K562 (cell line): ENCODE measurements at regions not wholly inside any gene's neighbourhood (a gene's known extent, or its start where the extent isn't known, plus 50 kb on each side); places are given as distances from the start of the nearest gene placed in this dataset.

Experiments used
- ETV1 ChIP-seq: fragments of 450-650 bp; conservative IDR thresholded peaks from 2 replicates; pipeline ENCODE4 v1.6.1; 2016; ENCODE audit warnings: missing genetic modification characterization, control low read depth, low read depth, missing compliant biosample characterization
- GATAD2B ChIP-seq: fragments of 450-650 bp; IDR thresholded peaks from 2 replicates; pipeline ENCODE4 v1.6.1; 2017; ENCODE audit warnings: mild to moderate bottlenecking, borderline replicate concordance
- PCBP1 ChIP-seq: fragments of 200-400 bp; formaldehyde crosslinking; IDR thresholded peaks from 2 replicates; pipeline ENCODE4 v1.6.1; 2018; ENCODE audit warnings: mild to moderate bottlenecking, low read depth, low read length; ENCODE audit not compliant: poor library complexity, severe bottlenecking
- PML ChIP-seq: IDR thresholded peaks from 2 replicates; pipeline ENCODE4 v1.6.1; 2012; ENCODE audit warnings: low read length, inconsistent platforms
- SIX5 ChIP-seq, 2 experiments: IDR thresholded peaks; 2 replicates each; pipeline ENCODE4 v1.6.1; 2011; ENCODE audit warnings: low read length in 2 of 2, borderline replicate concordance in 1 of 2, low read depth in 1 of 2, mild to moderate bottlenecking in 1 of 2, moderate library complexity in 1 of 2; ENCODE audit not compliant: insufficient read depth in 1 of 2
- SP2 ChIP-seq: IDR thresholded peaks from 2 replicates; pipeline ENCODE4 v1.6.1; 2011; ENCODE audit warnings: mild to moderate bottlenecking, low read depth, low read length, moderate library complexity; ENCODE audit not compliant: poor library complexity, severe bottlenecking; ENCODE audit errors: extremely low read depth
- SRSF1 ChIP-seq: fragments of 200-400 bp; formaldehyde crosslinking; IDR thresholded peaks from 2 replicates; pipeline ENCODE4 v1.6.1; 2017; ENCODE audit warnings: mild to moderate bottlenecking, low read depth, low read length, moderate library complexity
- TEAD4 ChIP-seq, 2 experiments: sonication (generic) in 1 of 2; formaldehyde crosslinking in 1 of 2; IDR thresholded peaks; 2 replicates each; pipeline versions ENCODE4 v1.6.1 to v1.8.0; 2012 to 2022; ENCODE audit warnings: borderline replicate concordance in 1 of 2, inconsistent platforms in 1 of 2, low read length in 1 of 2, mild to moderate bottlenecking in 1 of 2, missing genetic modification reagents in 1 of 2
- ZFP1 ChIP-seq: fragments of 450-650 bp; formaldehyde crosslinking; IDR thresholded peaks from 2 replicates; pipeline ENCODE4 v1.4.0; 2020; ENCODE audit warnings: mild to moderate bottlenecking, mixed read lengths
- ZNF384 ChIP-seq: IDR thresholded peaks from 2 replicates; pipeline ENCODE4 v1.6.1; 2012; ENCODE audit warnings: low read depth, low read length, improper control_type of control experiment
- TF ChIP-seq, protein P1 (sequence below): fragments of 450-650 bp; formaldehyde crosslinking; IDR thresholded peaks from 2 replicates; pipeline ENCODE4 v1.4.0; 2020; ENCODE audit warnings: mild to moderate bottlenecking, moderate library complexity
- TF ChIP-seq, protein P2 (sequence below): fragments of 450-650 bp; conservative IDR thresholded peaks from 2 replicates; pipeline ENCODE4 v1.6.1; 2016; ENCODE audit warnings: missing genetic modification characterization, low read depth, mild to moderate bottlenecking, missing compliant biosample characterization, moderate library complexity
- TF ChIP-seq, protein P3 (sequence below): fragments of 450-650 bp; IDR thresholded peaks from 2 replicates; pipeline ENCODE4 v1.6.1; 2018; ENCODE audit warnings: mild to moderate bottlenecking, low read depth; ENCODE audit not compliant: partially characterized antibody
- TF ChIP-seq, protein P4 (sequence below): fragments of 250-450 bp; sonication (Bioruptor Pico); IDR thresholded peaks from 2 replicates; pipeline ENCODE4 v1.5.0; 2020; ENCODE audit warnings: mild to moderate bottlenecking, borderline replicate concordance
- TF ChIP-seq, protein P5 (sequence below): fragments of 250-450 bp; sonication (Bioruptor Pico); IDR thresholded peaks from 2 replicates; pipeline ENCODE4 v1.8.0; 2022; ENCODE audit warnings: inconsistent platforms, mild to moderate bottlenecking, moderate library complexity, borderline replicate concordance
- TF ChIP-seq, protein P6 (sequence below): fragments of 150-350 bp; IDR thresholded peaks from 2 replicates; pipeline ENCODE4 v1.6.1; 2014; ENCODE audit warnings: low read depth, mild to moderate bottlenecking, low read length, borderline replicate concordance

DNA sequence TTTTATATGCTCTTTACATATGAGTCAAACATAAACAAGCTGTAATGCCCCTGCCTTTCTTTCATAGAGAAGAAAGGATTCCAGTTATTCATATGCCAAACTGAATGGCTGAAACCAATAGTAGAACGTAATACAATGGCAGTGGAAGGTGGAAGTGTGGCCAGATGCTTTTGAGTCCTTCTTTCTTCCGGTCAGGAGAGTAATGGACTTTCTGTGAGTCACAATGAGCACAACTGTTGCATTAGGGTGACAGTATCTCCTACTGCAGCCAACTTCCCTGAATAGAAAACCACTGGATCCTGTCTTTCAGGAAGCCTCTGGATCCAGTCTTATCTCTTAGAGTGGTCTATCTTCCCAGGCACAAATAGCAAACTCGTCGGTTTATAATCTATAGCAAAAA, 855.2 kb downstream of the MAT2B start (continued):
- TF ChIP-seq, protein P1, sequence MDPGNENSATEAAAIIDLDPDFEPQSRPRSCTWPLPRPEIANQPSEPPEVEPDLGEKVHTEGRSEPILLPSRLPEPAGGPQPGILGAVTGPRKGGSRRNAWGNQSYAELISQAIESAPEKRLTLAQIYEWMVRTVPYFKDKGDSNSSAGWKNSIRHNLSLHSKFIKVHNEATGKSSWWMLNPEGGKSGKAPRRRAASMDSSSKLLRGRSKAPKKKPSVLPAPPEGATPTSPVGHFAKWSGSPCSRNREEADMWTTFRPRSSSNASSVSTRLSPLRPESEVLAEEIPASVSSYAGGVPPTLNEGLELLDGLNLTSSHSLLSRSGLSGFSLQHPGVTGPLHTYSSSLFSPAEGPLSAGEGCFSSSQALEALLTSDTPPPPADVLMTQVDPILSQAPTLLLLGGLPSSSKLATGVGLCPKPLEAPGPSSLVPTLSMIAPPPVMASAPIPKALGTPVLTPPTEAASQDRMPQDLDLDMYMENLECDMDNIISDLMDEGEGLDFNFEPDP (CRISPR knock-in tag): no peak
- TF ChIP-seq SRSF1 (no peak), ZNF384 (no peak), SP2 (no peak), PML (peak; percentile 54; the same call in 1 of the 2 replicates), ZFP1 (CRISPR knock-in tag) (no peak), PCBP1 (no peak), ETV1 (peak; percentile 93), TEAD4 (IDR thresholded peaks at IDR 0.05; ENCODE audit: low read length) (peak; percentile 64; the same call in 1 of the 2 replicates), TEAD4 (CRISPR knock-in tag; IDR thresholded peaks at IDR 0.05; ENCODE audit: borderline replicate concordance) (no peak), GATAD2B (no peak), SIX5 (IDR thresholded peaks at IDR 0.05; ENCODE audit: borderline replicate concordance in 1 of 2, insufficient read depth in 1 of 2, low read depth in 1 of 2, low read length in 2 of 2) (no peak)
- TF ChIP-seq, protein P2, sequence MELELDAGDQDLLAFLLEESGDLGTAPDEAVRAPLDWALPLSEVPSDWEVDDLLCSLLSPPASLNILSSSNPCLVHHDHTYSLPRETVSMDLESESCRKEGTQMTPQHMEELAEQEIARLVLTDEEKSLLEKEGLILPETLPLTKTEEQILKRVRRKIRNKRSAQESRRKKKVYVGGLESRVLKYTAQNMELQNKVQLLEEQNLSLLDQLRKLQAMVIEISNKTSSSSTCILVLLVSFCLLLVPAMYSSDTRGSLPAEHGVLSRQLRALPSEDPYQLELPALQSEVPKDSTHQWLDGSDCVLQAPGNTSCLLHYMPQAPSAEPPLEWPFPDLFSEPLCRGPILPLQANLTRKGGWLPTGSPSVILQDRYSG (tag): no peak
- TF ChIP-seq, protein P3, sequence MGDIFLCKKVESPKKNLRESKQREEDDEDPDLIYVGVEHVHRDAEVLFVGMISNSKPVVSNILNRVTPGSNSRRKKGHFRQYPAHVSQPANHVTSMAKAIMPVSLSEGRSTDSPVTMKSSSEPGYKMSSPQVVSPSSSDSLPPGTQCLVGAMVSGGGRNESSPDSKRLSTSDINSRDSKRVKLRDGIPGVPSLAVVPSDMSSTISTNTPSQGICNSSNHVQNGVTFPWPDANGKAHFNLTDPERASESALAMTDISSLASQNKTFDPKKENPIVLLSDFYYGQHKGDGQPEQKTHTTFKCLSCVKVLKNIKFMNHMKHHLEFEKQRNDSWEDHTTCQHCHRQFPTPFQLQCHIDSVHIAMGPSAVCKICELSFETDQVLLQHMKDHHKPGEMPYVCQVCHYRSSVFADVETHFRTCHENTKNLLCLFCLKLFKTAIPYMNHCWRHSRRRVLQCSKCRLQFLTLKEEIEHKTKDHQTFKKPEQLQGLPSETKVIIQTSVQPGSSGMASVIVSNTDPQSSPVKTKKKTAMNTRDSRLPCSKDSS: no peak
- TF ChIP-seq, protein P4, sequence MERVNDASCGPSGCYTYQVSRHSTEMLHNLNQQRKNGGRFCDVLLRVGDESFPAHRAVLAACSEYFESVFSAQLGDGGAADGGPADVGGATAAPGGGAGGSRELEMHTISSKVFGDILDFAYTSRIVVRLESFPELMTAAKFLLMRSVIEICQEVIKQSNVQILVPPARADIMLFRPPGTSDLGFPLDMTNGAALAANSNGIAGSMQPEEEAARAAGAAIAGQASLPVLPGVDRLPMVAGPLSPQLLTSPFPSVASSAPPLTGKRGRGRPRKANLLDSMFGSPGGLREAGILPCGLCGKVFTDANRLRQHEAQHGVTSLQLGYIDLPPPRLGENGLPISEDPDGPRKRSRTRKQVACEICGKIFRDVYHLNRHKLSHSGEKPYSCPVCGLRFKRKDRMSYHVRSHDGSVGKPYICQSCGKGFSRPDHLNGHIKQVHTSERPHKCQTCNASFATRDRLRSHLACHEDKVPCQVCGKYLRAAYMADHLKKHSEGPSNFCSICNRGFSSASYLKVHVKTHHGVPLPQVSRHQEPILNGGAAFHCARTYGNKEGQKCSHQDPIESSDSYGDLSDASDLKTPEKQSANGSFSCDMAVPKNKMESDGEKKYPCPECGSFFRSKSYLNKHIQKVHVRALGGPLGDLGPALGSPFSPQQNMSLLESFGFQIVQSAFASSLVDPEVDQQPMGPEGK: no peak
- TF ChIP-seq, protein P5, sequence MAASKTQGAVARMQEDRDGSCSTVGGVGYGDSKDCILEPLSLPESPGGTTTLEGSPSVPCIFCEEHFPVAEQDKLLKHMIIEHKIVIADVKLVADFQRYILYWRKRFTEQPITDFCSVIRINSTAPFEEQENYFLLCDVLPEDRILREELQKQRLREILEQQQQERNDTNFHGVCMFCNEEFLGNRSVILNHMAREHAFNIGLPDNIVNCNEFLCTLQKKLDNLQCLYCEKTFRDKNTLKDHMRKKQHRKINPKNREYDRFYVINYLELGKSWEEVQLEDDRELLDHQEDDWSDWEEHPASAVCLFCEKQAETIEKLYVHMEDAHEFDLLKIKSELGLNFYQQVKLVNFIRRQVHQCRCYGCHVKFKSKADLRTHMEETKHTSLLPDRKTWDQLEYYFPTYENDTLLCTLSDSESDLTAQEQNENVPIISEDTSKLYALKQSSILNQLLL: no peak
- TF ChIP-seq, protein P6, sequence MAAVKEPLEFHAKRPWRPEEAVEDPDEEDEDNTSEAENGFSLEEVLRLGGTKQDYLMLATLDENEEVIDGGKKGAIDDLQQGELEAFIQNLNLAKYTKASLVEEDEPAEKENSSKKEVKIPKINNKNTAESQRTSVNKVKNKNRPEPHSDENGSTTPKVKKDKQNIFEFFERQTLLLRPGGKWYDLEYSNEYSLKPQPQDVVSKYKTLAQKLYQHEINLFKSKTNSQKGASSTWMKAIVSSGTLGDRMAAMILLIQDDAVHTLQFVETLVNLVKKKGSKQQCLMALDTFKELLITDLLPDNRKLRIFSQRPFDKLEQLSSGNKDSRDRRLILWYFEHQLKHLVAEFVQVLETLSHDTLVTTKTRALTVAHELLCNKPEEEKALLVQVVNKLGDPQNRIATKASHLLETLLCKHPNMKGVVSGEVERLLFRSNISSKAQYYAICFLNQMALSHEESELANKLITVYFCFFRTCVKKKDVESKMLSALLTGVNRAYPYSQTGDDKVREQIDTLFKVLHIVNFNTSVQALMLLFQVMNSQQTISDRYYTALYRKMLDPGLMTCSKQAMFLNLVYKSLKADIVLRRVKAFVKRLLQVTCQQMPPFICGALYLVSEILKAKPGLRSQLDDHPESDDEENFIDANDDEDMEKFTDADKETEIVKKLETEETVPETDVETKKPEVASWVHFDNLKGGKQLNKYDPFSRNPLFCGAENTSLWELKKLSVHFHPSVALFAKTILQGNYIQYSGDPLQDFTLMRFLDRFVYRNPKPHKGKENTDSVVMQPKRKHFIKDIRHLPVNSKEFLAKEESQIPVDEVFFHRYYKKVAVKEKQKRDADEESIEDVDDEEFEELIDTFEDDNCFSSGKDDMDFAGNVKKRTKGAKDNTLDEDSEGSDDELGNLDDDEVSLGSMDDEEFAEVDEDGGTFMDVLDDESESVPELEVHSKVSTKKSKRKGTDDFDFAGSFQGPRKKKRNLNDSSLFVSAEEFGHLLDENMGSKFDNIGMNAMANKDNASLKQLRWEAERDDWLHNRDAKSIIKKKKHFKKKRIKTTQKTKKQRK: no peak
